Psoas muscle (tissue), 7 donors: ENCODE measurements at regions not wholly inside any gene's neighbourhood (a gene's known extent, or its start where the extent isn't known, plus 50 kb on each side); places are given as distances from the start of the nearest gene placed in this dataset.

Experiments
- ATAC-seq, 4 donors: fragments of 200-7000 bp; cut with Tn5 transposase; one replicate each; pipeline ENCODE4 v1.9.1; 2020; ENCODE audit warnings: moderate library complexity in 3 of 4, mild to moderate bottlenecking in 2 of 4
- DNase-seq, 2 donors: peaks; one replicate each; pipeline ENCODE4 v3.0.0-alpha.2; 2020
- H3K27ac ChIP-seq: fragments of 200-600 bp; one replicate; pipeline ENCODE4 v1.8.0; 2022
- H3K27me3 ChIP-seq, 3 donors: fragments of 200-600 bp in 1 of 3; one replicate each; pipeline versions ENCODE4 v1.6.1 to v1.8.0; 2013 to 2022; ENCODE audit warnings: low read length in 2 of 3, mild to moderate bottlenecking in 2 of 3, moderate library complexity in 1 of 3; ENCODE audit not compliant: insufficient read depth in 3 of 3
- H3K36me3 ChIP-seq, 2 donors: fragments of 200-600 bp in 1 of 2; one replicate each; pipeline versions ENCODE4 v1.6.1 to v1.8.0; 2013 to 2022; ENCODE audit warnings: low read depth in 1 of 2, mild to moderate bottlenecking in 1 of 2, moderate library complexity in 1 of 2; ENCODE audit not compliant: insufficient read depth in 1 of 2
- H3K4me1 ChIP-seq: fragments of 200-600 bp; one replicate; pipeline ENCODE4 v1.8.0; 2022
- H3K4me3 ChIP-seq: fragments of 200-600 bp; one replicate; pipeline ENCODE4 v1.8.0; 2022; ENCODE audit warnings: mild to moderate bottlenecking
- H3K9me3 ChIP-seq: fragments of 200-600 bp; one replicate; pipeline ENCODE4 v1.8.0; 2022
- WGBS, 3 donors: extraction: QIAGEN DNeasy Blood & Tissue Kit; methylation state at CpG; one replicate each; pipeline versions ENCODE4 v1.1.6 to v1.1.7; 2013; 5-methylcytosine and 5-hydroxymethylcytosine counted together
- intact Hi-C, 2 donors: fragments of 100-400 bp; cut with DNase I; formaldehyde crosslinking; loops; one replicate each; pipeline versions ENCODE4 v1.11.0 to v1.14.2; 2022
- TF ChIP-seq, protein P1 (sequence below): fragments of 200-600 bp; IDR thresholded peaks from one replicate; pipeline ENCODE4 v1.8.0; 2022; ENCODE audit warnings: antibody characterized with exemption
- donor health status: healthy with polysubstance abuse.
- donor health status: DM: no; HTN: no; CAD: no; lungs with moderate emphysema.
- donor health status: Bipolar disorder and iron deficiency.
- donor health status: healthy.
- donor health status: DM: yes; HTN: yes; CAD: no.
- donor health status: DM: no; HTN: no; CAD: no.
- donor health status: DM: yes; HTN: yes; CAD: no.

GRCh38 chr13:106906426-106906996, 338.6 kb upstream of the ARGLU1 start:
- Histone ChIP-seq H3K4me3 (no peak overlapping the region), H3K27ac (no peak overlapping the region), H3K9me3 (no peaks in the 10 kb centered on the region), H3K36me3 (no peaks in the 10 kb centered on the region), H3K4me1 (no peaks in the 10 kb centered on the region), H3K27me3 (no peaks in the 10 kb centered on the region)
- WGBS, 3 donors = 82 to 89% (median 85%) methylated on average over 13 of the region's 13 CpGs
- no peak for DNase-seq
- TF ChIP-seq, protein P1, sequence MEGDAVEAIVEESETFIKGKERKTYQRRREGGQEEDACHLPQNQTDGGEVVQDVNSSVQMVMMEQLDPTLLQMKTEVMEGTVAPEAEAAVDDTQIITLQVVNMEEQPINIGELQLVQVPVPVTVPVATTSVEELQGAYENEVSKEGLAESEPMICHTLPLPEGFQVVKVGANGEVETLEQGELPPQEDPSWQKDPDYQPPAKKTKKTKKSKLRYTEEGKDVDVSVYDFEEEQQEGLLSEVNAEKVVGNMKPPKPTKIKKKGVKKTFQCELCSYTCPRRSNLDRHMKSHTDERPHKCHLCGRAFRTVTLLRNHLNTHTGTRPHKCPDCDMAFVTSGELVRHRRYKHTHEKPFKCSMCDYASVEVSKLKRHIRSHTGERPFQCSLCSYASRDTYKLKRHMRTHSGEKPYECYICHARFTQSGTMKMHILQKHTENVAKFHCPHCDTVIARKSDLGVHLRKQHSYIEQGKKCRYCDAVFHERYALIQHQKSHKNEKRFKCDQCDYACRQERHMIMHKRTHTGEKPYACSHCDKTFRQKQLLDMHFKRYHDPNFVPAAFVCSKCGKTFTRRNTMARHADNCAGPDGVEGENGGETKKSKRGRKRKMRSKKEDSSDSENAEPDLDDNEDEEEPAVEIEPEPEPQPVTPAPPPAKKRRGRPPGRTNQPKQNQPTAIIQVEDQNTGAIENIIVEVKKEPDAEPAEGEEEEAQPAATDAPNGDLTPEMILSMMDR = no peak
- intact Hi-C loops = no loop called here
- ATAC-seq = no peak

- intact Hi-C loops = no loop called here
- 59 to 69% (median 63%) methylated on average over 14 of the region's 14 CpGs for WGBS, 3 donors
- Histone ChIP-seq H3K27ac (no peak overlapping the region), H3K4me3 (no peak overlapping the region), H3K27me3 (no peaks in the 10 kb centered on the region), H3K36me3 (no peaks in the 10 kb centered on the region), H3K9me3 (no peaks in the 10 kb centered on the region), H3K4me1 (no peaks in the 10 kb centered on the region)
- DNase-seq (no peak), ATAC-seq (no peak)
- TF ChIP-seq, protein P1 = no peak
Measured at GRCh38 chr13:106905380-106906162, 337.6 kb upstream of the ARGLU1 start.

GRCh38 chr13:106899442-106899841, 331.5 kb upstream of the ARGLU1 start:
- Histone ChIP-seq H3K4me3 (no peak overlapping the region), H3K36me3 (no peaks in the 10 kb centered on the region), H3K27ac (no peak overlapping the region), H3K4me1 (no peaks in the 10 kb centered on the region), H3K9me3 (no peaks in the 10 kb centered on the region), H3K27me3 (no peaks in the 10 kb centered on the region)
- TF ChIP-seq, protein P1 = no peak
- DNase-seq (no peak), ATAC-seq (no peak)
- intact Hi-C loops = no loop called here

DNA sequence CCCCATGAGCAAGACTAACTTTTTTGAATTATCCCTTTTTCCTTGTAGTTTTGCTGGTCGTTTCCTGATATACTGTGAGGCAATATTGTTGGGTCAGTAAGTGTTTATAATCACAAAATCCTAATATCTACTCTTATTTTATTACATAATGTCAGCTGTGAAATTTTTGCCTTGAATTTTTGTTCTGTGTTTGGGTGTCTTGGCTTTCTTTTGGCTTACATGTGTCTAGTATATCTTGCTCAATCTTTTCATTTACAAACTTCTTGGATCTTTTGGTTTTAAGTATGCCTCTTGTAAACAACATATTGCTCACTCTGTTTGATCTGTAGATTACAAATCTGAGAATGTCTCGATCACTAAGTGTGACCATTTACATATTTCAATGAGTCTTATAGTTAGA, 330.3 kb upstream of the ARGLU1 start:
- no peaks in the 10 kb centered on the region for H3K9me3 ChIP-seq
- ATAC-seq = no peak
- TF ChIP-seq, protein P1 = no peak
- H3K27ac ChIP-seq = no peak overlapping the region
- H3K4me3 ChIP-seq = no peak overlapping the region
- no peak for DNase-seq
- H3K27me3 ChIP-seq = no peaks in the 10 kb centered on the region
- WGBS, 3 donors = 65 to 80% (median 74%) methylated on average over 2 of the region's 2 CpGs
- H3K36me3 ChIP-seq = no peaks in the 10 kb centered on the region
- no peaks in the 10 kb centered on the region for H3K4me1 ChIP-seq
- intact Hi-C loops = no loop called here

GRCh38 chr13:106888148-106888547, 320.2 kb upstream of the ARGLU1 start:
- TF ChIP-seq, protein P1 = no peak
- DNase-seq = no peak
- H3K27me3 ChIP-seq = no peaks in the 10 kb centered on the region

More at GRCh38 chr13:106888148-106888547, 320.2 kb upstream of the ARGLU1 start:
- intact Hi-C loops = no loop called here
- Histone ChIP-seq H3K27ac (no peak overlapping the region), H3K4me1 (no peaks in the 10 kb centered on the region), H3K9me3 (no peaks in the 10 kb centered on the region), H3K36me3 (no peaks in the 10 kb centered on the region), H3K4me3 (no peak overlapping the region)
- WGBS, 3 donors = 88 to 96% (median 92%) methylated on average over 2 of the region's 2 CpGs
- ATAC-seq = no peak
